SK-N-SH (cell line): ENCODE measurements at regions not wholly inside any gene's neighbourhood (a gene's known extent, or its start where the extent isn't known, plus 50 kb on each side); places are given as distances from the start of the nearest gene placed in this dataset.

Experiments
- CTCF ChIA-PET: fragments of 300-600, 350-600 bp; formaldehyde crosslinking; extraction: SDS; loops from one replicate; lab custom pipeline; 2021; lab: Yijun Ruan, JAX
- POLR2A ChIA-PET: fragments of 350-600 bp; sonication (Branson Sonifier 250); formaldehyde crosslinking; extraction: SDS; loops from one replicate; lab custom pipeline; 2020; ENCODE audit warnings: antibody characterized with exemption, inconsistent platforms; lab: Yijun Ruan, JAX
- DNase-seq: peaks from one replicate; pipeline ENCODE4 v3.0.0; 2012
- H2AFZ ChIP-seq: fragments of 200-600 bp; sonication (generic); 2 replicates; pipeline ENCODE4 v1.8.1; 2016; ENCODE audit warnings: antibody characterized with exemption, mild to moderate bottlenecking, low read depth
- H3F3A ChIP-seq: fragments of 200-600 bp; sonication (generic); replicated peaks from 2 replicates; pipeline ENCODE3; 2016; ENCODE audit warnings: antibody characterized with exemption, mild to moderate bottlenecking; ENCODE audit not compliant: insufficient read depth
- H3K27ac ChIP-seq, 2 experiments: fragments of 200-500 bp in 1 of 2; fragments of 200-600 bp in 1 of 2; sonication (Bioruptor generic) in 1 of 2; sonication (generic), shearing (Covaris generic) in 1 of 2; 2 replicates each; pipeline versions ENCODE4 v1.5.1 to v1.6.1; 2014 to 2016; ENCODE audit warnings: low read depth in 2 of 2, inconsistent platforms in 1 of 2, low read length in 1 of 2, mild to moderate bottlenecking in 1 of 2, mixed read lengths in 1 of 2
- H3K27me3 ChIP-seq: fragments of 200-600 bp; sonication (generic), shearing (Covaris generic); 2 replicates; pipeline ENCODE4 v1.6.1; 2016; ENCODE audit warnings: mixed run types; ENCODE audit not compliant: insufficient read depth
- H3K36me3 ChIP-seq, 2 experiments: fragments of 200-500 bp in 1 of 2; fragments of 200-600 bp in 1 of 2; sonication (Bioruptor generic) in 1 of 2; sonication (generic) in 1 of 2; replicated peaks in 1 of 2; 2 replicates each; pipeline versions ENCODE3 to v1.5.1; 2014 to 2016; ENCODE audit warnings: low read length in 1 of 2, mild to moderate bottlenecking in 1 of 2; ENCODE audit not compliant: insufficient read depth in 2 of 2, control insufficient read depth in 1 of 2
- H3K4me1 ChIP-seq, 2 experiments: fragments of 200-500 bp in 1 of 2; fragments of 200-600 bp in 1 of 2; sonication (Bioruptor generic) in 1 of 2; sonication (generic), shearing (Covaris generic) in 1 of 2; 2 replicates each; pipeline versions ENCODE4 v1.5.1 to v1.6.1; 2014 to 2016; ENCODE audit warnings: low read depth in 1 of 2, low read length in 1 of 2, mixed run types in 1 of 2; ENCODE audit not compliant: insufficient read depth in 2 of 2, control insufficient read depth in 1 of 2
- H3K4me2 ChIP-seq: fragments of 200-600 bp; sonication (generic), shearing (Covaris generic); 2 replicates; pipeline ENCODE4 v1.6.1; 2017; ENCODE audit warnings: mixed run types
- H3K4me3 ChIP-seq, 2 experiments: fragments of 200-500 bp in 1 of 2; fragments of 200-600 bp in 1 of 2; sonication (Bioruptor generic) in 1 of 2; sonication (generic), shearing (Covaris generic) in 1 of 2; 2 replicates each; pipeline versions ENCODE4 v1.5.1 to v1.8.1; 2014 to 2016; ENCODE audit warnings: low read depth in 2 of 2, inconsistent platforms in 1 of 2, low read length in 1 of 2, mild to moderate bottlenecking in 1 of 2, mixed read lengths in 1 of 2, moderate library complexity in 1 of 2
- H3K79me2 ChIP-seq: fragments of 200-600 bp; sonication (generic); 2 replicates; pipeline ENCODE4 v1.8.1; 2017; ENCODE audit warnings: mild to moderate bottlenecking; ENCODE audit not compliant: insufficient read depth
- H3K9ac ChIP-seq: fragments of 200-600 bp; sonication (generic); 2 replicates; pipeline ENCODE4 v1.6.1; 2017; ENCODE audit warnings: mixed run types
- H3K9me2 ChIP-seq: fragments of 200-600 bp; sonication (generic); 2 replicates; pipeline ENCODE4 v1.6.1; 2017; ENCODE audit warnings: mixed run types
- H3K9me3 ChIP-seq: fragments of 200-600 bp; sonication (generic); 2 replicates; pipeline ENCODE4 v1.6.1; 2017; ENCODE audit warnings: mixed run types, mild to moderate bottlenecking, moderate library complexity
- H4K20me1 ChIP-seq: fragments of 200-600 bp; sonication (generic); 2 replicates; pipeline ENCODE4 v1.6.1; 2017; ENCODE audit warnings: mild to moderate bottlenecking, mixed run types; ENCODE audit not compliant: insufficient read depth
- CHD2 ChIP-seq: fragments of 150-350 bp; IDR thresholded peaks from 2 replicates; pipeline ENCODE4 v1.6.1; 2018; ENCODE audit warnings: low read length; ENCODE audit not compliant: partially characterized antibody
- ELF1 ChIP-seq: IDR thresholded peaks from 2 replicates; pipeline ENCODE4 v1.4.0; 2012
- EP300 ChIP-seq, 2 experiments: IDR thresholded peaks; 2 replicates each; pipeline versions ENCODE4 v1.4.0 to v1.6.1; 2012; ENCODE audit warnings: borderline replicate concordance in 1 of 2, low read depth in 1 of 2, low read length in 1 of 2
- FOSL2 ChIP-seq: IDR thresholded peaks from 2 replicates; pipeline ENCODE4 v1.4.0; 2012; ENCODE audit warnings: low read depth, mild to moderate bottlenecking, moderate library complexity, borderline replicate concordance
- FOXJ3 ChIP-seq: sonication (generic); formaldehyde crosslinking; IDR thresholded peaks from 2 replicates; pipeline ENCODE4 v1.5.1; 2020; ENCODE audit warnings: mild to moderate bottlenecking, missing genetic modification reagents
- FOXM1 ChIP-seq: IDR thresholded peaks from 2 replicates; pipeline ENCODE4 v1.4.0; 2012; ENCODE audit warnings: low read depth, mild to moderate bottlenecking
- GATA2 ChIP-seq: sonication (generic); formaldehyde crosslinking; IDR thresholded peaks from 2 replicates; pipeline ENCODE4 v1.5.0; 2020; ENCODE audit warnings: mild to moderate bottlenecking, missing genetic modification reagents
- RAD21 ChIP-seq: IDR thresholded peaks from 2 replicates; pipeline ENCODE4 v1.6.1; 2012; ENCODE audit warnings: mild to moderate bottlenecking, low read length
- RFX5 ChIP-seq: IDR thresholded peaks from 2 replicates; pipeline ENCODE4 v1.6.1; 2012; ENCODE audit warnings: mild to moderate bottlenecking, improper control_type of control experiment, low read length
- RXRA ChIP-seq: IDR thresholded peaks from 2 replicates; pipeline ENCODE4 v1.4.0; 2012; ENCODE audit warnings: low read depth, mild to moderate bottlenecking, borderline replicate concordance
- SIN3A ChIP-seq: IDR thresholded peaks from 2 replicates; pipeline ENCODE4 v1.6.1; 2012; ENCODE audit warnings: low read depth, mild to moderate bottlenecking, low read length, moderate library complexity, borderline replicate concordance
- SMC3 ChIP-seq: IDR thresholded peaks from 2 replicates; pipeline ENCODE4 v1.6.1; 2012; ENCODE audit warnings: low read depth, low read length, improper control_type of control experiment
- TCF12 ChIP-seq: IDR thresholded peaks from 2 replicates; pipeline ENCODE4 v1.4.0; 2012
- TEAD4 ChIP-seq: IDR thresholded peaks from 2 replicates; pipeline ENCODE4 v1.4.0; 2012; ENCODE audit warnings: mild to moderate bottlenecking, borderline replicate concordance; ENCODE audit not compliant: insufficient read depth
- TF ChIP-seq, protein P1 (sequence below): IDR thresholded peaks from 2 replicates; pipeline ENCODE4 v1.6.1; 2012; ENCODE audit warnings: mild to moderate bottlenecking, low read depth, low read length, moderate library complexity
- TF ChIP-seq, protein P2 (sequence below): IDR thresholded peaks from 2 replicates; pipeline ENCODE4 v1.4.0; 2012; ENCODE audit warnings: low read depth, borderline replicate concordance
- TF ChIP-seq, protein P3 (sequence below): IDR thresholded peaks from 2 replicates; pipeline ENCODE4 v1.4.0; 2012; ENCODE audit warnings: low read depth

DNA sequence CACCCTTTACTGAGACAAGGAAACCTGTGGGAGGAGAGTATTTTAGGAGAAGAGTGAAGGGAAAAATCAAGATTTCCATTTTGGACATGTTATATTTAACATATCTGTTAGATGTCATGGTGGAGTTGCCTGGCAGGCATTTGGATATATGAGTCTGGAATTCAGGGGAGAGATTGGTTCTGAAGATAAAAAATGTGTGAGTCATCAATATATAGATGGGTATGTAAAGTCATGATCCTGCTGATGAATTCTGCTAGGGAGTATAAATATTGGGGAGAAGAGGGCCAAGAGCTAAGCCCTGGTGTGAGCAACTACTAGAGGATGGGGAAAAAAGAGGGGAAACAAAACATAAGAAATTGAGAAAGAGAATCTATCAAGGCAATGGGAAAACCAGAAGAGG is 151.3 kb upstream of the SOX9 start:
- POLR2A ChIA-PET = no interaction called here
- Histone ChIP-seq H3F3A (no peaks in the 10 kb centered on the region), H3K27ac (no peak overlapping the region), H3K4me3 (no peak overlapping the region), H3K4me2 (no peak overlapping the region), H3K4me1 (no peaks in the 10 kb centered on the region), H3K9ac (no peak overlapping the region), H2AFZ (no peak overlapping the region), H3K9me2 (no peaks in the 10 kb centered on the region), H3K36me3 (no peaks in the 10 kb centered on the region), H3K27me3 (no peaks in the 10 kb centered on the region), H4K20me1 (no peaks in the 10 kb centered on the region), H3K79me2 (no peaks in the 10 kb centered on the region), H3K9me3 (no peaks in the 10 kb centered on the region)
- DNase-seq = no peak
- CTCF ChIA-PET = interaction anchor here (0.6 kb wide), 1 partner anchor 14 kb away, joined by 3 read pairs; no protein-coding TSS in a partner anchor
- no peak for TF ChIP-seq ELF1
- TF ChIP-seq FOXJ3 (CRISPR knock-in tag) = no peak
- TF ChIP-seq EP300 (IDR thresholded peaks at IDR 0.05; ENCODE audit: borderline replicate concordance in 1 of 2, low read depth in 1 of 2, low read length in 1 of 2) = no peak
- no peak for TF ChIP-seq SIN3A
- no peak for TF ChIP-seq RFX5
- TF ChIP-seq CHD2 = no peak
- TF ChIP-seq GATA2 (CRISPR knock-in tag) = no peak
- TF ChIP-seq RAD21 = no peak
- TF ChIP-seq, protein P1, sequence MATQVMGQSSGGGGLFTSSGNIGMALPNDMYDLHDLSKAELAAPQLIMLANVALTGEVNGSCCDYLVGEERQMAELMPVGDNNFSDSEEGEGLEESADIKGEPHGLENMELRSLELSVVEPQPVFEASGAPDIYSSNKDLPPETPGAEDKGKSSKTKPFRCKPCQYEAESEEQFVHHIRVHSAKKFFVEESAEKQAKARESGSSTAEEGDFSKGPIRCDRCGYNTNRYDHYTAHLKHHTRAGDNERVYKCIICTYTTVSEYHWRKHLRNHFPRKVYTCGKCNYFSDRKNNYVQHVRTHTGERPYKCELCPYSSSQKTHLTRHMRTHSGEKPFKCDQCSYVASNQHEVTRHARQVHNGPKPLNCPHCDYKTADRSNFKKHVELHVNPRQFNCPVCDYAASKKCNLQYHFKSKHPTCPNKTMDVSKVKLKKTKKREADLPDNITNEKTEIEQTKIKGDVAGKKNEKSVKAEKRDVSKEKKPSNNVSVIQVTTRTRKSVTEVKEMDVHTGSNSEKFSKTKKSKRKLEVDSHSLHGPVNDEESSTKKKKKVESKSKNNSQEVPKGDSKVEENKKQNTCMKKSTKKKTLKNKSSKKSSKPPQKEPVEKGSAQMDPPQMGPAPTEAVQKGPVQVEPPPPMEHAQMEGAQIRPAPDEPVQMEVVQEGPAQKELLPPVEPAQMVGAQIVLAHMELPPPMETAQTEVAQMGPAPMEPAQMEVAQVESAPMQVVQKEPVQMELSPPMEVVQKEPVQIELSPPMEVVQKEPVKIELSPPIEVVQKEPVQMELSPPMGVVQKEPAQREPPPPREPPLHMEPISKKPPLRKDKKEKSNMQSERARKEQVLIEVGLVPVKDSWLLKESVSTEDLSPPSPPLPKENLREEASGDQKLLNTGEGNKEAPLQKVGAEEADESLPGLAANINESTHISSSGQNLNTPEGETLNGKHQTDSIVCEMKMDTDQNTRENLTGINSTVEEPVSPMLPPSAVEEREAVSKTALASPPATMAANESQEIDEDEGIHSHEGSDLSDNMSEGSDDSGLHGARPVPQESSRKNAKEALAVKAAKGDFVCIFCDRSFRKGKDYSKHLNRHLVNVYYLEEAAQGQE = no peak
- no peak for TF ChIP-seq FOSL2
- TF ChIP-seq, protein P2, sequence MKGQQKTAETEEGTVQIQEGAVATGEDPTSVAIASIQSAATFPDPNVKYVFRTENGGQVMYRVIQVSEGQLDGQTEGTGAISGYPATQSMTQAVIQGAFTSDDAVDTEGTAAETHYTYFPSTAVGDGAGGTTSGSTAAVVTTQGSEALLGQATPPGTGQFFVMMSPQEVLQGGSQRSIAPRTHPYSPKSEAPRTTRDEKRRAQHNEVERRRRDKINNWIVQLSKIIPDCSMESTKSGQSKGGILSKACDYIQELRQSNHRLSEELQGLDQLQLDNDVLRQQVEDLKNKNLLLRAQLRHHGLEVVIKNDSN = no peak
- TF ChIP-seq, protein P3, sequence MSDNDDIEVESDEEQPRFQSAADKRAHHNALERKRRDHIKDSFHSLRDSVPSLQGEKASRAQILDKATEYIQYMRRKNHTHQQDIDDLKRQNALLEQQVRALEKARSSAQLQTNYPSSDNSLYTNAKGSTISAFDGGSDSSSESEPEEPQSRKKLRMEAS = no peak
- TF ChIP-seq SMC3 = no peak
- no peak for TF ChIP-seq TEAD4
- TF ChIP-seq TCF12 = no peak
- TF ChIP-seq RXRA = no peak
- TF ChIP-seq FOXM1 = no peak
